ENCODE measurements at regions not wholly inside any gene's neighbourhood (a gene's known extent, or its start where the extent isn't known, plus 50 kb on each side); places are given as distances from the start of the nearest gene placed in this dataset.

GRCh38 chr11:119980431-119980830 lies 157.5 kb downstream of the TRIM29 start:
- no peaks in the 10 kb centered on the region for H3K9me3 ChIP-seq (ENCODE audit: insufficient read depth, low read depth, low read length)
- DNase-seq (ENCODE audit: low read depth) (no peak), FAIRE-seq (no peak)
- Mint-ChIP-seq H3K9me3 (ENCODE audit: unreplicated experiment) (no peaks in the 10 kb centered on the region), H3K27ac (ENCODE audit: unreplicated experiment) (no peak overlapping the region), H3K4me1 (ENCODE audit: low read depth, unreplicated experiment) (peaks cover under 1% of the 10 kb centered on the region), H3K27me3 (ENCODE audit: low read depth, unreplicated experiment) (peaks cover 73% of the 10 kb centered on the region), H3K36me3 (ENCODE audit: low read depth, unreplicated experiment) (peaks cover 2% of the 10 kb centered on the region), H3K4me3 (ENCODE audit: unreplicated experiment) (no peak overlapping the region)
- TF ChIP-seq EZH2 (IDR thresholded peaks at IDR 0.05; ENCODE audit: insufficient read depth, low read length), result no peak
- no peak for TF ChIP-seq CTCF (IDR thresholded peaks at IDR 0.05; ENCODE audit: insufficient read depth, low read depth, low read length)
- H3K79me2 ChIP-seq (ENCODE audit: insufficient read depth, low read length), result no peaks in the 10 kb centered on the region
- no peak overlapping the region for H3K9ac ChIP-seq (ENCODE audit: low read length)
- no peaks in the 10 kb centered on the region for H4K20me1 ChIP-seq (ENCODE audit: insufficient read depth, low read length)
- no peaks in the 10 kb centered on the region for H3K4me1 ChIP-seq (ENCODE audit: insufficient read depth, low read length)
- H3K27ac ChIP-seq (ENCODE audit: low read depth, low read length), result no peak overlapping the region
- peaks cover 18% of the 10 kb centered on the region for H3K27me3 ChIP-seq (ENCODE audit: insufficient read depth, low read length)
- H3K4me2 ChIP-seq (ENCODE audit: low read length), result no peak overlapping the region
- H3K36me3 ChIP-seq (ENCODE audit: insufficient read depth, low read length), result no peaks in the 10 kb centered on the region
- H2AFZ ChIP-seq (ENCODE audit: low read depth, low read length), result no peak overlapping the region
- no peak overlapping the region for H3K4me3 ChIP-seq (ENCODE audit: insufficient read depth, low read depth, low read length)

- H3K9me3 ChIP-seq (ENCODE audit: insufficient read depth, low read depth, low read length), result no peaks in the 10 kb centered on the region
- H3K4me3 Mint-ChIP-seq (ENCODE audit: unreplicated experiment), result no peak overlapping the region
- FAIRE-seq (no peak), DNase-seq (ENCODE audit: low read depth) (no peak)
- H3K27ac Mint-ChIP-seq (ENCODE audit: unreplicated experiment), result no peak overlapping the region
- no peaks in the 10 kb centered on the region for H3K79me2 ChIP-seq (ENCODE audit: insufficient read depth, low read length)
- peaks cover 72% of the 10 kb centered on the region for H3K27me3 Mint-ChIP-seq (ENCODE audit: low read depth, unreplicated experiment)
- H3K27me3 ChIP-seq (ENCODE audit: insufficient read depth, low read length), result peaks cover 17% of the 10 kb centered on the region
- H3K36me3 ChIP-seq (ENCODE audit: insufficient read depth, low read length), result no peaks in the 10 kb centered on the region
- no peaks in the 10 kb centered on the region for H3K9me3 Mint-ChIP-seq (ENCODE audit: unreplicated experiment)
- H4K20me1 ChIP-seq (ENCODE audit: insufficient read depth, low read length), result no peaks in the 10 kb centered on the region
- H3K27ac ChIP-seq (ENCODE audit: low read depth, low read length), result no peak overlapping the region
- no peak overlapping the region for H3K9ac ChIP-seq (ENCODE audit: low read length)
- no peak overlapping the region for H3K4me2 ChIP-seq (ENCODE audit: low read length)
- H3K4me1 ChIP-seq (ENCODE audit: insufficient read depth, low read length), result no peaks in the 10 kb centered on the region
- H2AFZ ChIP-seq (ENCODE audit: low read depth, low read length), result no peak overlapping the region
- peaks cover under 1% of the 10 kb centered on the region for H3K4me1 Mint-ChIP-seq (ENCODE audit: low read depth, unreplicated experiment)
- peaks cover 2% of the 10 kb centered on the region for H3K36me3 Mint-ChIP-seq (ENCODE audit: low read depth, unreplicated experiment)
- no peak overlapping the region for H3K4me3 ChIP-seq (ENCODE audit: insufficient read depth, low read depth, low read length)
- TF ChIP-seq EZH2 (IDR thresholded peaks at IDR 0.05; ENCODE audit: insufficient read depth, low read length) (no peak), CTCF (IDR thresholded peaks at IDR 0.05; ENCODE audit: insufficient read depth, low read depth, low read length) (no peak)
Observed at GRCh38 chr11:119979701-119980100, 158.2 kb downstream of the TRIM29 start.

GRCh38 chr11:119978696-119979095 lies 159.2 kb downstream of the TRIM29 start:
- H3K4me3 Mint-ChIP-seq (ENCODE audit: unreplicated experiment), result no peak overlapping the region
- TF ChIP-seq CTCF (IDR thresholded peaks at IDR 0.05; ENCODE audit: insufficient read depth, low read depth, low read length) (no peak), EZH2 (IDR thresholded peaks at IDR 0.05; ENCODE audit: insufficient read depth, low read length) (no peak)
- Histone ChIP-seq H2AFZ (ENCODE audit: low read depth, low read length) (no peak overlapping the region), H3K36me3 (ENCODE audit: insufficient read depth, low read length) (no peaks in the 10 kb centered on the region), H4K20me1 (ENCODE audit: insufficient read depth, low read length) (no peaks in the 10 kb centered on the region), H3K4me3 (ENCODE audit: insufficient read depth, low read depth, low read length) (no peak overlapping the region), H3K4me1 (ENCODE audit: insufficient read depth, low read length) (no peaks in the 10 kb centered on the region), H3K9me3 (ENCODE audit: insufficient read depth, low read depth, low read length) (no peaks in the 10 kb centered on the region), H3K27ac (ENCODE audit: low read depth, low read length) (no peak overlapping the region), H3K4me2 (ENCODE audit: low read length) (no peak overlapping the region), H3K27me3 (ENCODE audit: insufficient read depth, low read length) (peaks cover 16% of the 10 kb centered on the region), H3K9ac (ENCODE audit: low read length) (no peak overlapping the region), H3K79me2 (ENCODE audit: insufficient read depth, low read length) (no peaks in the 10 kb centered on the region)
- peaks cover 9% of the 10 kb centered on the region for H3K4me1 Mint-ChIP-seq (ENCODE audit: low read depth, unreplicated experiment)
- DNase-seq (ENCODE audit: low read depth) (no peak), FAIRE-seq (no peak)
- no peak overlapping the region for H3K27ac Mint-ChIP-seq (ENCODE audit: unreplicated experiment)
- peaks cover 68% of the 10 kb centered on the region for H3K27me3 Mint-ChIP-seq (ENCODE audit: low read depth, unreplicated experiment)
- H3K9me3 Mint-ChIP-seq (ENCODE audit: unreplicated experiment), result no peaks in the 10 kb centered on the region
- H3K36me3 Mint-ChIP-seq (ENCODE audit: low read depth, unreplicated experiment), result peaks cover 2% of the 10 kb centered on the region

Data from astrocyte (in vitro differentiated cells and primary cell).